ENCODE measurements at regions not wholly inside any gene's neighbourhood (a gene's known extent, or its start where the extent isn't known, plus 50 kb on each side); places are given as distances from the start of the nearest gene placed in this dataset.
"Not testable (repeated sequence)": the region's sequence is repeated elsewhere in the genome, so short reads cannot be mapped to it uniquely, and the experiment has no call there.

- no peak for DNase-seq
These were observed 100.4 kb upstream of the SEMA3D start for GRCh38 chr7:85287106-85287825.

- no peak for DNase-seq
These were observed 99.6 kb upstream of the SEMA3D start for GRCh38 chr7:85286446-85286845.

GRCh38 chr7:85285527-85285926 is 98.7 kb upstream of the SEMA3D start:
- no peak for DNase-seq

- no peak for DNase-seq
These were observed 88.3 kb upstream of the SEMA3D start for GRCh38 chr7:85275204-85275603.

GRCh38 chr7:85274454-85274853 is 87.6 kb upstream of the SEMA3D start:
- DNase-seq, result no peak

- DNase-seq, result no peak
These were observed 76.0 kb upstream of the SEMA3D start for GRCh38 chr7:85262891-85263290.

GRCh38 chr7:85261336-85261735 is 74.5 kb upstream of the SEMA3D start:
- no peak for DNase-seq

- DNase-seq, result not testable (repeated sequence)
These were observed 62.9 kb upstream of the SEMA3D start for GRCh38 chr7:85249787-85250186.

GRCh38 chr7:85239109-85239508 is 52.3 kb upstream of the SEMA3D start:
- DNase-seq, result no peak

- DNase-seq, result no peak
These were observed 50.9 kb upstream of the SEMA3D start for GRCh38 chr7:85237721-85238120.
